HG03520 (cell line): ENCODE measurements at regions not wholly inside any gene's neighbourhood (a gene's known extent, or its start where the extent isn't known, plus 50 kb on each side); places are given as distances from the start of the nearest gene placed in this dataset.

ENCODE experiments used
- ATAC-seq: cut with Tn5 transposase; IDR thresholded peaks from one replicate; pipeline ENCODE4 v1.9.1; 2021; ENCODE audit warnings: mild to moderate bottlenecking, moderate library complexity; ENCODE audit not compliant: unreplicated experiment

DNA sequence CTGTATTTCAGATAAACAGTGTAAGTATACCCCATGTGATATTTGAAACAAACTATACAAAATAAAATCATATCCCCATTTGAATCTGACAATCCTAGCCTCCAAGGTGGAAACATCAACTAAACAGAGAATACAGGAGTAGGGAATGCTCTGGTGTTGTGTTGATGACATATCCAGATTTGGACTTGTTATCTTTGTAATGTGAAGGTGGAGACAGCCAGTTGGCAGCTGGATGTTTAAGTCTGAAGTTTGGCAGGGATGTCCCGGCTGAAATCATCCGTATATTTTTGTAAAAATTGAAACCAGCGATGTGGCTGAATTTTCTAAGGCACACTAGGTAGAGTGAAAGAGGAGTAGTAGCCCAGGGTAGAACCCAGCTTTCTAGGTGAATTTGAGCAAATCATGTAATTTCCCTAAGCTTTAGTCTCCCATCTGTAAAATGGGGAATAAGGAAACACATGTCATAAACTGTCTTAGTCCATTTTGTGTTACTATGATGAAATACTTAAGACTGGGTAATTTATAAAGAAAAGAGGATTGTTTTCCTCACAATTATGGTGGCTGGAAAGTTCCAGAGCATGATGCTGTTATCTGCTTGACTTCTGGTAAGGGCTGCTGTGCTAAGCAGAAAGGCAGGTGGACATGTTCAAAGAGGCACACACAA lies 246.6 kb upstream of the APCDD1 start:
- ATAC-seq: no peak

DNA sequence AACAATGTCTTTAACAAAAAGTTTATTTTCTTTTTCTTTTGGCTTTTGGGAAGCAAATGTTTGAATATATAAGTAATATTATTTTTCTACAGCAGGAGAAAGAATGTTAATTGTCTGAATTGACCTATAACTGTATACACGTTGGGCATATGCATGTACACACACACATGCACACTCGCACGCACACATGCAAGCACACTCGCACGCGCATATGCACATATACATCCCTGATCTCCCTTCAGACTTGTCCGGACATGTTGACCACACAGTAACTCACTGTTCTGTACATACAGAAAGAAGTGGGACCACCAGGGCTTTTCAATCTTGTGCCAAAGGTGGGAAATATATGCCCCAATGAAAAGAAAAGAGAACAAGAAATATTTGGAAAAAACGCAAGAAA lies 245.1 kb upstream of the APCDD1 start:
- ATAC-seq: no peak

DNA sequence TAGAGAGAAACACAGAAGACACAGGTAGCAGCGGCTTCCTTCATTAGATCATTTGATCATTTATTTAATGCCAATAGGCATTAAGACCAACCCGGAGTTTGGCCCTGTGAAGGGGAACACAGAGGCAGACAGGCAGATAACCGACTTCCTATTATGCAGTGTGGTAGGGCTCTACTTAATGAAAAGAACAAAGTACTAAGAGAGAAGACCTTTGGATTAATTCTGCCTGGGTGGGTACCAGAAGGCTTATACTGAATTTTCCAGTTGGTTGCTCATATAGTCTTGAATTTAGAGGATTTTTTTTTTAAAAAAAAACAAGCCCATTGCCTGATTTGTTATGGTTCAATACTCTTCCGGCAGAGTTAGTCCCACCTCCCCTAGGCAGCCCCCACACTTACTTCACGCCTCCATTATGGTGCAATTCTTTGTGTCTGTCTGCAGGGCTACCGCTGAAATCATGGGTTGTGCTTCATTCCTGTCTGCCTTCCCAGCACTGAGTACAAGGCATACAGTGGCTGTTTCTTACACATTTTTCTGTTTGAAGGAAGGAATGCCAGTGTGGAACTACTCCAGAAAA lies 244.3 kb upstream of the APCDD1 start:
- ATAC-seq: no peak

DNA sequence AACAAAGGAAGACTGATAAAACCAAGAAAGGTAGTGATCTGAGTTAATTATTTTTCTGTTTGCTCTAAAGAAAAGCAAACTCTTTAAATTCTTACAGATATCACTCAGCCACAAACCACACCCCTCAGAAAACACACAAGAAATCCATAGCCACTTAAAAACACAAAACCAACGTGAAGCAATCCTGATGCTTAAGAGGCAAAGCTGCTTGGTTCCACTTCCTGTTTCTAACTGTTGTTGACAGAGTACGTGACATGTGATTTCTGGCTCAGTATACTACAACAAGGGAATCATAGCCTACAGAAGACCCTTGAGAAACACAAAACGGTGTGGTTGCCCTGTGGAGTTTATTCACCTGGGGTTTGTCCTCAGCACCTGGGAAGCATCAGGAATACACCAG lies 240.9 kb upstream of the APCDD1 start:
- peak; percentile 83 for ATAC-seq

DNA sequence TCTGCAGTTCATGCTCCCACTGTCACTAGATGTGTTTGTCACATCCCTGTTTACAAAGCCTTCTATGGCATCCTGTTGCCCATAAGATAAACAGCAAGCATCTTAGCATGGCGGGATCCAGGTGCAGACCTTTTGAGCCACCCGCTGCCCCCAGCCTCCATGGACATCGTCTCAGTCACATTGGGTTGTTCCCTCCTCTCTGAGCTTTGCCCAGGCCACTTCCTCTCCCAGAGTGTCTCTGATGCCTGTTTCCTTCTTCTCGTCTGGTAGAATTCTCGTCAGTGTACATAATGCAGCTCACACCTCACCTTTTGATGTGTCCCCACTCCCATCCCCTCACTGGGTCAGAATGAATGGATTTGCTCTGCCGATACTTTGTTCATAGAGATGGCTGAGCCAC lies 239.0 kb upstream of the APCDD1 start:
- no peak for ATAC-seq

DNA sequence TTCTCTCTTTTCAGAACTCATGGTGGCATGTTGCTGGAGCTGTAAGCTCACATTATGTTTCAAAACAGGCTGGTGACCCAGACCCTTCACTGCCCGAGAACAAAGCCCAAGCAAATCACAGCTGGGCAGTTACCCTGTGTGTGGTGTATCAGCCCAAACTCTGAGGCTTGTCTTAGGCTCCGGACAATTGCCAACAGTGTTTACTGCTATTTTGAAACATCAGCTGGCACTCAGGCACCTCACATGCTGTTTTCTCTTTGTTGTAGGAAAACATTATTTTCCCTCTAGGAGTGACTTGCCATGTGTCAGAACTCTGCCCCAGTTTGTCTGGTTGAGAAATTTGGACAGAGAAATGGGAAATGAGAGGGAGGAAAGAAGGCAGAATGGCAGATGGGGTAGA lies 237.6 kb upstream of the APCDD1 start:
- no peak for ATAC-seq

DNA sequence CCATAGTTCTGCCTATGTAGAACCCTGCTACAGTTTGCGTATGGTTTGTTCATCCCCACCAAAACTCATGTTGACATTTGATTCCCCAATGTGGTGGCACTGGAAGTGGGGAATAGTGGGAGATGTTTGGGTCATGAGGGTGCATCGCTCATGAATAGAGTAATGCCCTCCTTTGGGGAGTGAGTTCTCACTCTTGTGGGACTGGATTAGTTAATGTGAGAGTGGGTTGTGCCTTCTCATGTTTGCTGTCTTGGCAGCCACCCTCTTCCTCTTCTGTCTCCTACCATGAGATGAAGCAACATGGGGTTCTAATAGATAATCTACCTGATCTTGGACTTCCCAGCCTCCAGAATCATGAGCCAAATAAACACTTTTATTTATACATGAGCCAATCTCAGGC lies 237.2 kb upstream of the APCDD1 start:
- no peak for ATAC-seq

DNA sequence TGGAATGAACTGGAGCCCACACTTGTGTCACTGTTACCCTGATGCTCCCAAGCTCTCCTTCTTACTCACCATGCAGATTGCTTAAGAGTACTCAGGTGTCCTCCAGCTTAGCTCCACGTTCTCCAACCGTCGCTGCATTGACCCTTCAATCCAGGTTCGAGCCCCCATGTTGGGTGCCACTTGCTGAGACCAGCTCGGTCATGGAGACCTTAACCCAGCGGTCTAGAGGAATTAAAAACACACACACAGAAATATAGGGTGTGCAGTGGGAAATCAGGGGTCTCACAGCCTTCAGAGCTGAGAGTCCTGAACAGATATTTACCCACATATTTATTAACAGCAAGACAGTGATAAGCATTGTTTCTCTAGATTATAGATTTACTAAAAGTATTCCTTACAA lies 229.1 kb upstream of the APCDD1 start:
- ATAC-seq: no peak

DNA sequence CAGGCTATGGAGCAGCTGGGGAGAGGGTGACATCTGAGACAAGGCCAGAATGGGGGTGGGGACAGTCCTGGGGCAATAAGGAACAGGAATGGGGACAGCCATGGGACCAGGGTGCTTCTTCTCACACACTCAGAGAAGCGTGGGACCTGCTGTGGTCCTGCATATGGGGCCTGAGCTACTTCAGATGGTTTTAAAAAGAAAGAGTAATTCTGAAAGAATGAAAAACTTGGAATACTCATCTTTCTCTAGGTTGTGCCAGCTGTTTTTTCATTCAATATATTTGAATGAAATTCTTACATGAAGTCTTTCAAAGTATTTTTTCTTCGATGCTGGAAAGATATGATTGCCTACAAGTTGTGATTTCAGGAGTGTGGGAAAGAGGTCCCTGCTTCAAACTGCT lies 227.5 kb upstream of the APCDD1 start:
- no peak for ATAC-seq

DNA sequence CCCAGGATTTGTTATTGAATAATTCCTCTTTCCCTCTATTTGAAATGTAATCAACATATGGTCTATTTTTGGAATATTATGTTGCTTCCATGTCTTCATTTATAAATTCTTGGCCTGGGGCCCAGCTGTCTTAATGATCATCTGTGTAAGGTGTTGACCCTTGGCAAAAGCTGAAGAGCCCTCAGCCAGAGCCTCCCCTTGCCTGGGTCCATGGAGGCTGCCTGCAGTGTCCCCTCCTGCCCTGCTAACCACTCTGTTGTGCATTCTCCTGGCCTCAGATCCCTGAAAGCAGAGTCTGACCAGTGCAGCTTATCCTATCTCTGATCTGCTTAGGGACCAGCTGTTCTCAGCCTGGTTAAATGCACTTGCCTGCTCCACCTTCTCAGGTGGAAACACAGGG lies 226.1 kb upstream of the APCDD1 start:
- ATAC-seq: no peak

DNA sequence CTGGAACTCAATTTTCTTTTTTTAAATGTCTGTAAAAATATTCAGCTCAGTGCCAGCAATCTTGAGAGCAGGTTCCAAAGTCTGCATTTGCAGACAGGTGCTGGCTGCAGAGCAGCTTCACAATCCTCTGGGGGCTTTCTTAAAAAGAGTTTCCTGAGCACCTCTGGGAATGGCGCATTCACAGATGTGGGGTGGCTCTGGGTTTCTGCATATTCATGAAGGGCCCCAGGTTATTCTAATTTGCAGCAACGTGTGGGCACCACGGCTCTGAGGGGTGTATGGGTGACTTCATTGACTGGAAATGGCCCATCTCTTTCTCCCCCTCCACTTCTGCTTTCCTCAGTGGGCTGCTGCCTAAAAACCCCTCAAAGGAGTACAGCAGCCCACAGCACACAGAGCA lies 225.0 kb upstream of the APCDD1 start:
- no peak for ATAC-seq

DNA sequence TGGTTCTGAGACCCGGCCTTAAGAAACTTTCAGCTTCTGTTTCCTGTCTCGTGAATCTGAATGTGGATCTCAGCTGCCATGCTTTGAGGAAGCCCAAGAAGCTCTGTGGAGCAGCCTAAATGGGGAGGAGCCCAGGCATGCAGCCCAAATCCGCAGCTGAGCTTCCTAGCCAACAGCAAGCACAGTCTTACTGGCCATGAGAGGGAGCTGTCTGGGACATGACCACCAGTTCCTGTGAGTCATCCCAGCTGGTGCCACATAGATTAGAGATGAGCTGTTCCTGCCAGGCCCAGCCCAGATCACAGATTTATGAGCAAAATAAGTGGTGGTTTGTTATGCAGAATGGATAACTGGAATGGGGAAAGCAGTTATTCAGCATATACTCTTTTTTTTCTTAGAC lies 224.4 kb upstream of the APCDD1 start:
- ATAC-seq: no peak

DNA sequence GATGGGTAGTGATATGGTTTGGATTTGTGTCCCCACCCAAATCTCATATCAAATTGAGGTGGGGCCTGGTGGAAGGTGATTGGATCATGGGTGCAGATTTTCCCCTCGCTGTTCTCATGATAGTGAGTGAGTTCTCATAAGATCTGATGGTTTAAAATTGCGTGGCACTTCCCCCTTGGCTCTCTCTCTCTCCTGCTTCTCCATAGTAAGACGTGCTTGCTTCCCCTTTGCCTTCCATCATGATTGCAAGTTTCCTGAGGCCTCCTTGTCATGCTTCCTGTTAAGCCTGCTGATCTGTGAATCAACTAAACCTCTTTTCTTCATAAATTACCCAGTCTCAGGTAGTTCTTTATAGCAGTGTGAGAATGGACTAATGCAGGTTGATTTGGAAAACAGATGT lies 223.2 kb upstream of the APCDD1 start:
- no peak for ATAC-seq

DNA sequence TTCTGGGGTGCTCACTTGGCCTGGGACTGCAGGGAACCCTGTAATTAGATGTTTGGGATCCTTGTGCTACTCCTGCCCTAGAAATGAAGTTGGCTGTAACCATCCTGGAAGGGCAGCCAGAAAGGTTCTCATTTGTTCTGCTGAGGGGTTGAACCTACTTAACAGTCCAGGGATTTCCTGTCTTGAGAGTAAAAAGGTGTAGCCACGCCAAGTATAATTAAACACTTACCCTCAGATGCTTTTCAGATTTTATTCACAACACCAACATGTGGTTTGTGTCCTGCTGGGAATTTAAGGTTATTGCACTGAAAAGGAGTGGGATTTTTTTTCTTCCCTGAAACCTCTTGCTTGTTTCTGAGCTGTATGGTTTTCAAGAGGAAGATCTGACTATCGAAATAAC lies 222.4 kb upstream of the APCDD1 start:
- ATAC-seq: no peak

DNA sequence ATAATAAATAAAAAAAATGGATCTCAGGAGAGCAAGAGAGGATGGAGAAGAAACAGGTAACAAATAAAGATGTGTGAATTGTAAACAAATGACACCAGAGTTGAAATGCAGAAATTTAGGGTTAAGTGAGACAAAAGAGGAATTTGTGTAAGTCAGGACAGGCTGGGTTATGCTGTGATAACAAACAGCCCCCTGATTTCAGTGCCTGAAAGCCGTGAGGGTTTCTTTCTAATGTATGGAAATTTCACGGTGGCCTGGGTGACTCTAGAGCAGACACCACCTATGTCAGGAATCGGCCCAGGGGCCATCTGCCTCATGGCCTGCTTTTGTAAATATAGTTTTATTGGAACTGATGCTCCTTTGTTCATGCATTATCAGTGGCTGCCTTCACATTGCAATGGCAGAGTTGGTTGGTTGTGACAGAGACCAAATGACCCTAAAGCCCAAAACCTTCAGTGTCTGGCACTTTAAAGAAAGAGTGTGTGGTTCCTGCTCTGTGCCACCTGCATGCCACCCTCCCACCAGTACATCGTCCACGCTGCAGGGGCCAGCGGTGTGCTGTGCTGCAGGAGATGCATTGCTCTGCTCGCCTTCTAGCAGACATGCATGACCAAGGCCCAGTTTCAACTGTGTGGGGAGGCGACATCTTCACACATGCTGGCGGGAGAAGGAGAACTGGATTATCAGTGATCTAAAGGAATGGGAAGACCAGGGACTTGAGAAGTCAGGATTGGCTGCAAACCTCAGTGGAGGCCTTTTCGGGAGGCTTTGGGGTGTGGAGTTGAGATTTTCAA lies 221.2 kb upstream of the APCDD1 start:
- ATAC-seq: no peak

DNA sequence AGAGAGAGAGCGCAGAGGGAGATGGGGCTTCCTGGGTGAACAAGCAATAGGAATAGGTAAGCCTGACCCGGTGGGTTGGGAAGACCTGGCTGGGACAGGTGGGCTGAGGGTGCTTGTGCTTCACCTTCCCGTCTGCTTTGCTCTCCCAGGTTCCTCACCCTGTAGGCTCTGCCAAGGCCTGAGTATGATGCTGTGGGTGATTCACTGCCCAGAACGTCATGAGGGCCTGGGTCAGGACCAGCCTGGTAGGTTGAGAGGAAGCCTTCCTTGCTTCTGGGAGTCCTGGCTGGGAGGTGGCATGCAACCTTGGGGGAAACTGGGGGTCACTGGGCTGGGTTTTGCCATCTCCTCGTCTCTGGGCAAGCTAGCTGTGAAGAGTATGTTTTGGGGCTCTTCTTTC lies 220.2 kb upstream of the APCDD1 start:
- ATAC-seq: no peak

DNA sequence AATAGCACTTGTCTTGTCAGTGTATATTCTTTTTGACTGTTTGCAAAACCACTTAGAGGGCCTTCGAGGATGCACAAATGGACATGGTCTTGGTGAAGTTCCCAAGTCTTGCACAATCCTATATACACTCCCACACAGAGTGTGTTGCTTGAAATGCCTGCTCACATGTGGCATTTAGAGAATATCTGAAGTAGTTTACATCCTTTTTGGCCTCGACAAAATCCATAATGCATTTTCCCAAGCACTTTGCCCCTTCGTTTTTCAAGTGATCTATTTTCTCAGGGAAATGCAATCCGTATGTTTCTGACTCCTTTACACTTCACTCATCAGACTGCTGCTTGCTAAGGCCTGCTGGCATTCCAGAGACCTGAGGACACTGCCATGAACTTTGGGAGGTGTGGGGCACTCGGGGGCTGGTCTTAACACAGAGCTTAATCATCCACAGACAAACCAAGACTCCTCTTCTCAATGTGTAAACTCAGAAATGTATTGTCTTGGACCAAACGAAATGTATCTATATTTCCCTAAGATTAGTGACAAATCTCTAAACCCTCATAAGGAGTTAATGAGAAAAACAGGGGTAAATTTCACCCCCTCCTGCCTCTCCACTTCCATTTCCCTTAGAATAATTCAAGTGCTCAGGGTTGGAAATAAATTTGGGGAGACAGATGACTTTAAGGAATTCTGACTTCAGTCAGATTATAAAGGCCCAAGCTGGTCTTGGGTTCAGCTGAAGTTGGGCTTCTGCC lies 219.3 kb upstream of the APCDD1 start:
- ATAC-seq: no peak

DNA sequence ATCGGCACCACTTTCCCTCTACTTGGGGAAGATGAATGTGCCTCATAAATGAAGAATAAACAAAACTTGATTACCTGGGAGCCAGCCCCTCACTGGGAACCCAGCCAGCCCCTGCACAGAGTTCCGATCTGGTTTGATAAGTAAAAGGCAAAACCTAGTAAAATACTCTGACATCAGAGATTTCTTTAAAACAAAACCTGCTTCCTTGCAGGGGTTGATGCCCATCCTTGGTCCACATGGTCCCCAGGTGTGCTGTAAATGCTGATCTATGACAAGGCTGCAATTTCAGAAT lies 218.8 kb upstream of the APCDD1 start:
- no peak for ATAC-seq

DNA sequence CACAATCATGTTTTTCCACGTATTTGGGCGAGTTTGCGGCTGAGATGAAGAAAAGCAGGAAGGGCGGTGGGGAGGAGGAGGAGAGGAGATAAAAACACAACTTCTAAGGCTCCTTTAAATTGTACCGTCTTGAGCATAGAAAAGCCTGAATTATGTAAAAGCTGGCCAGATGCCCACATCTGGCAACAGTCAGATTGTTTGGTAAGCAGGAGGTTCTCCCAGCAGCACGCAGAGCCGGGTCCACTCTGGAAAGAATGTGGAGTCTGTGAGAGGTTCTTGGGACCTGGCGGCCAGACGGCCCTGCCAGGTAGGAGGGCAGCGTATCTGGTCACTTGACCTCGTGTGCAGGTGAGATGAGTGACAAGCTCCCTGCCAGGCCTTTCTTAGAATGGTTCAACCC lies 215.3 kb upstream of the APCDD1 start:
- no peak for ATAC-seq

DNA sequence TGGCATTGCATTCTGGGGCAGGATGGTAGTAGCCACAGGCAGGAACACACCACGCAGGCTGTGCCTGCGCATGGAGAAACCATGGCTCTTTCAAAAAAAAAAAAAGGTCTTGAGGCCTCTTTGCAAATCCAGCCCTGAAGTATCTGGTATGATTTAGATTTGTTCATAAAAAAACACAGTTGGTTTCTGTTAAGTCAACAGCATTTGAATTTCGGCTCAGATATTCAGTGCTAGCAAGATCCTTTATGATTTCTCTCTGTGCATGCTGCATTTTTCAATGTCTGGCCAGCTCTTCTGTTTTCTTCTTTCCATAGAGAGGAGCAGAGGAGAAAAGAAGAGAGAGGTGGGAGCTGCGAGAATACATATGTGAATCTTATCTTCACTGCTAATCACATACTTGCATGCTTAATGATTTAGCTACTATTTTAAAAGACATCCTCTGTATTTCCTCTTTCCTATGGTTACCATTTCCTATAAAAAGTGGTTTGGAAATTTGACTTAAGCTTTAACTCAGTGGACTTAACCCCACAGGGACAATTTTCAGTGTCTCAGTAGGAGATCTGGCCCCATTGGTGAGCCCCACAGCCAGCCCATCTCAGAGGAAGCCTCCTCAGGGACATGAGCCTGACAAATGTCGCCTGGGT lies 214.3 kb upstream of the APCDD1 start:
- ATAC-seq: no peak

DNA sequence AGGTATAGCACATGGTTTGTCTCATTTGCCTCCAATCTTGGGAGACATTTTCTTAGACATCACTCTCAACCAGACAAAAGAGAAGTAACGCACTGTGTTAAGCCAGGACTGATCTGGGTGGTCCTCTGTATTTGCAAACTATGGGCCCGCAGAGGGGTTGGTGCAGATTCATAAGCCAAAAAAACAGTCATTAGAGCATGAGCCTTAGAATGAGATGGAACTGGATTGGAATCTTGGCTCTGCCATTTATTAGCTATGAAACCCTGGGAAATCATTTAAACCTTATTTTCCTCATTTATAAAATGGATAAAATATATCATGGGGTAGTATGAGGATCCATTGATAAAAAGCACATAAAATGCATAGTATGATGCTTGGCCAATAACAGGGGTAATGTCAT lies 213.5 kb upstream of the APCDD1 start:
- ATAC-seq: no peak
